Erythroblast (primary cell): ENCODE measurements at regions not wholly inside any gene's neighbourhood (a gene's known extent, or its start where the extent isn't known, plus 50 kb on each side); places are given as distances from the start of the nearest gene placed in this dataset.

Source experiments
- GATA1 ChIP-seq: IDR thresholded peaks from 2 replicates; pipeline ENCODE4 v1.6.1; 2011; ENCODE audit warnings: low read depth, mild to moderate bottlenecking, control low read depth, low read length, moderate library complexity
- POLR2A ChIP-seq: IDR thresholded peaks from 2 replicates; pipeline ENCODE4 v1.6.1; 2011; ENCODE audit warnings: mild to moderate bottlenecking, low read length

- TF ChIP-seq POLR2A (no peak), GATA1 (no peak)
Observed at GRCh38 chr2:145811276-145812164, 1291.6 kb upstream of the ZEB2 start.
